ENCODE measurements at regions not wholly inside any gene's neighbourhood (a gene's known extent, or its start where the extent isn't known, plus 50 kb on each side); places are given as distances from the start of the nearest gene placed in this dataset.

GRCh38 chr4:123838474-123838873 lies 441.9 kb downstream of the SPRY1 start:
- WGBS, 2 donors, result 12 to 23% methylated on average over 1 of the region's 1 CpG
- TF ChIP-seq CTCF (IDR thresholded peaks at IDR 0.05) (no peak), EP300 (IDR thresholded peaks at IDR 0.05) (no peak), POLR2A (IDR thresholded peaks at IDR 0.05) (no peak)
- no peak for DNase-seq (ENCODE audit: low spot score in 2 of 2)

GRCh38 chr4:123840197-123840596 lies 443.6 kb downstream of the SPRY1 start:
- no peak for DNase-seq (ENCODE audit: low spot score in 2 of 2)
- TF ChIP-seq EP300 (IDR thresholded peaks at IDR 0.05) (no peak), POLR2A (IDR thresholded peaks at IDR 0.05) (no peak), CTCF (IDR thresholded peaks at IDR 0.05) (no peak)
- Histone ChIP-seq H3K4me1 (no peaks in the 10 kb centered on the region), H3K4me3 (no peak overlapping the region), H3K27me3 (no peaks in the 10 kb centered on the region), H3K9me3 (peaks cover 0 to 9% (median 0%) of the 10 kb centered on the region in 4 donors), H3K27ac (no peak overlapping the region), H3K36me3 (no peaks in the 10 kb centered on the region)

More at GRCh38 chr4:123838474-123838873, 441.9 kb downstream of the SPRY1 start:
- Histone ChIP-seq H3K36me3 (no peaks in the 10 kb centered on the region), H3K4me1 (peaks cover 0 to under 1% (median 0%) of the 10 kb centered on the region in 4 donors), H3K27me3 (no peaks in the 10 kb centered on the region), H3K9me3 (no peaks in the 10 kb centered on the region), H3K27ac (no peak overlapping the region), H3K4me3 (no peak overlapping the region)

- no peak overlapping the region for H3K27ac ChIP-seq
- no peak overlapping the region for H3K4me3 ChIP-seq
- H3K9me3 ChIP-seq, result peaks cover 0 to 9% (median 0%) of the 10 kb centered on the region in 4 donors
- 75 to 79% methylated on average over 6 of the region's 6 CpGs for WGBS, 2 donors
- no peak for TF ChIP-seq EP300 (IDR thresholded peaks at IDR 0.05)
- TF ChIP-seq POLR2A (IDR thresholded peaks at IDR 0.05), result no peak
- TF ChIP-seq CTCF (IDR thresholded peaks at IDR 0.05), result no peak
- no peaks in the 10 kb centered on the region for H3K27me3 ChIP-seq
- DNase-seq (ENCODE audit: low spot score in 2 of 2), result no peak
- no peaks in the 10 kb centered on the region for H3K4me1 ChIP-seq
- no peaks in the 10 kb centered on the region for H3K36me3 ChIP-seq
Measured at GRCh38 chr4:123841447-123842121, 445.0 kb downstream of the SPRY1 start.

GRCh38 chr4:123843137-123843536 lies 446.5 kb downstream of the SPRY1 start:
- TF ChIP-seq POLR2A (IDR thresholded peaks at IDR 0.05) (no peak), CTCF (IDR thresholded peaks at IDR 0.05) (no peak), EP300 (IDR thresholded peaks at IDR 0.05) (no peak)
- no peak for DNase-seq (ENCODE audit: low spot score in 2 of 2)
- no peaks in the 10 kb centered on the region for H3K36me3 ChIP-seq
- peaks cover 0 to under 1% (median 0%) of the 10 kb centered on the region in 4 donors for H3K4me1 ChIP-seq
- H3K9me3 ChIP-seq, result peaks cover 0 to 9% (median 0%) of the 10 kb centered on the region in 4 donors
- no peak overlapping the region for H3K4me3 ChIP-seq
- H3K27ac ChIP-seq, result no peak overlapping the region
- no peaks in the 10 kb centered on the region for H3K27me3 ChIP-seq
- WGBS, 2 donors, result 52 to 57% methylated on average over 1 of the region's 1 CpG

- Histone ChIP-seq H3K4me3 (no peak overlapping the region), H3K4me1 (peaks cover 0 to 12% (median 0%) of the 10 kb centered on the region in 4 donors), H3K36me3 (no peaks in the 10 kb centered on the region), H3K27me3 (no peaks in the 10 kb centered on the region), H3K27ac (no peak overlapping the region), H3K9me3 (peaks cover 0 to 9% (median 0%) of the 10 kb centered on the region in 4 donors)
- 83 to 97% methylated on average over 4 of the region's 4 CpGs for WGBS, 2 donors
- no peak for TF ChIP-seq EP300 (IDR thresholded peaks at IDR 0.05)
- TF ChIP-seq POLR2A (IDR thresholded peaks at IDR 0.05), result no peak
- no peak for TF ChIP-seq CTCF (IDR thresholded peaks at IDR 0.05)
- no peak for DNase-seq (ENCODE audit: low spot score in 2 of 2)
Measured at GRCh38 chr4:123844374-123844773, 447.8 kb downstream of the SPRY1 start.
